Esophagus squamous epithelium (tissue), 5 donors: ENCODE measurements at regions not wholly inside any gene's neighbourhood (a gene's known extent, or its start where the extent isn't known, plus 50 kb on each side); places are given as distances from the start of the nearest gene placed in this dataset.

Experiments
- DNase-seq: peaks from one replicate; lab custom pipeline; 2025; lab: John Stamatoyannopoulos, UW
- H3K27ac ChIP-seq, 4 donors: fragments of 200-600 bp; sonication (generic); one replicate each; pipeline ENCODE4 v1.5.1; 2016 to 2019; ENCODE audit warnings: mild to moderate bottlenecking in 1 of 4
- H3K27me3 ChIP-seq, 4 donors: fragments of 200-600 bp; sonication (generic); 1 replicate in 3 of 4; 2 replicates in 1 of 4; pipeline versions ENCODE4 v1.5.1 to v1.6.0; 2017 to 2021; ENCODE audit warnings: antibody characterized with exemption in 1 of 4
- H3K36me3 ChIP-seq, 3 donors: fragments of 200-600 bp; sonication (generic); one replicate each; pipeline ENCODE4 v1.5.1; 2016 to 2019
- H3K4me1 ChIP-seq, 3 donors: fragments of 200-600 bp; sonication (generic); one replicate each; pipeline ENCODE4 v1.5.1; 2017 to 2019
- H3K4me3 ChIP-seq, 4 donors: fragments of 200-600 bp; sonication (generic); 1 replicate in 3 of 4; 2 replicates in 1 of 4; pipeline ENCODE4 v1.5.1; 2016 to 2019; ENCODE audit warnings: mild to moderate bottlenecking in 2 of 4, moderate library complexity in 1 of 4
- H3K9me3 ChIP-seq, 3 donors: fragments of 200-600 bp; sonication (generic); one replicate each; pipeline ENCODE4 v1.5.1; 2016 to 2019
- CTCF ChIP-seq, 6 experiments: fragments of 450-650 bp in 4 of 6; fragments of 200-600 bp in 2 of 6; sonication (generic) in 2 of 6; IDR thresholded peaks; one replicate each; pipeline ENCODE4 v1.5.1; 2016 to 2019; ENCODE audit warnings: antibody characterized with exemption in 6 of 6, mild to moderate bottlenecking in 4 of 6, moderate library complexity in 4 of 6
- POLR2A ChIP-seq, 4 donors: fragments of 450-650 bp; IDR thresholded peaks; one replicate each; pipeline ENCODE4 v1.6.1; 2017; ENCODE audit warnings: antibody characterized with exemption in 4 of 4, mild to moderate bottlenecking in 4 of 4, moderate library complexity in 3 of 4
- WGBS, 2 donors: methylation state at CpG; one replicate each; pipeline ENCODE4 v1.1.5; 2018; 5-methylcytosine and 5-hydroxymethylcytosine counted together
- intact Hi-C: fragments of 100-400 bp; cut with DNase I; formaldehyde crosslinking; loops from one replicate; pipeline ENCODE4 v1.15.0; 2022
- donor health status: DM: yes; HTN: yes; CAD: no.

DNA sequence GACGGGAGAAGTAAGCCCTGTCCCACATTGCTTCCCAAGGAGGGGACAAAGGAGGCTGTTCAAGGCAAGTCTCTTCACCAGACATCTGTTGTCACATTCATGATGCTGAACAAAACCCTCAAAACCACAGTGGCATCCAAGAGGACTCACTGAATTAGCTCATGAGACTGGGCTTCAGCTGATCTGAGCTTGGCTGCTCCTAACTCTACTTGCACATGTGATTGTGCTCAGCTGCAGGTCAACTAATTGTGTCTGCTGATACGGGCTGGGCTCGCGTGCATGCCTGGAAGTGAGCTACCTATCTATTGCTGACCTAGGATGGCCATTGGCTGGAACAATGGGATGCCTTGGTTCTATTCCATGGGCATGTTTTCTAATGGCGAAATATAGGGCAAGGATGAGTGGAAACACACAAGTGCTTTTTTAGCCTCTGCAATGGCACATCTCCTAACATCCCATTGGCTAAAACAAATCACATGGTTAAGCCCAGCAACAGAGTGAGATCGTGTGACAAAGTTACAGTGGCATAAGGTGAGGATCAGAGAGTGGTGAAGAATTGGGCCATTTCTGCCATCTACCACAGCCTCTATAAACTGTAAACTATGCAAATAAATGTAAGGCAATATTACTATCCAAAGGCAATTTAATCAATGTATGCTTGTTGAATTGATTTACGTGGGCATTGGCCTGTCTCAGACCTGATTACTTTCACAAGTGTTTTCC lies 52.9 kb upstream of the CAPN13 start:
- no peak for TF ChIP-seq CTCF (IDR thresholded peaks at IDR 0.05)
- TF ChIP-seq POLR2A (IDR thresholded peaks at IDR 0.05), result no peak
- H3K27ac ChIP-seq, result no peak overlapping the region
- no peaks in the 10 kb centered on the region for H3K27me3 ChIP-seq
- H3K36me3 ChIP-seq, result no peaks in the 10 kb centered on the region
- intact Hi-C loops, result loop anchor here (10.0 kb wide), 2 partner anchors 115 to 145 kb away; no protein-coding TSS in a partner anchor
- peaks cover 0 to 13% (median 7%) of the 10 kb centered on the region in 3 donors for H3K4me1 ChIP-seq
- no peaks in the 10 kb centered on the region for H3K9me3 ChIP-seq
- DNase-seq, result no peak
- H3K4me3 ChIP-seq, result no peak overlapping the region
- WGBS, 2 donors, result 78 to 84% methylated on average over 4 to 5 of the region's 7 CpGs
